Choroid plexus epithelial cell (primary cell): ENCODE measurements at regions not wholly inside any gene's neighbourhood (a gene's known extent, or its start where the extent isn't known, plus 50 kb on each side); places are given as distances from the start of the nearest gene placed in this dataset.
"Not testable (repeated sequence)": the region's sequence is repeated elsewhere in the genome, so short reads cannot be mapped to it uniquely, and the experiment has no call there.

Source experiments
- DNase-seq: peaks from one replicate; pipeline ENCODE4 v3.0.0-alpha.2; 2010; ENCODE audit warnings: low read depth
- H3K4me3 ChIP-seq: 2 replicates; pipeline ENCODE4 v1.5.1; 2011; ENCODE audit warnings: low read depth, mild to moderate bottlenecking, control low read depth, low read length, moderate library complexity
- TF ChIP-seq, protein P1 (sequence below): conservative IDR thresholded peaks from 2 replicates; pipeline ENCODE4 v1.5.1; 2011; ENCODE audit warnings: low read depth, mild to moderate bottlenecking, control low read depth, inconsistent platforms, low read length, moderate library complexity

DNA sequence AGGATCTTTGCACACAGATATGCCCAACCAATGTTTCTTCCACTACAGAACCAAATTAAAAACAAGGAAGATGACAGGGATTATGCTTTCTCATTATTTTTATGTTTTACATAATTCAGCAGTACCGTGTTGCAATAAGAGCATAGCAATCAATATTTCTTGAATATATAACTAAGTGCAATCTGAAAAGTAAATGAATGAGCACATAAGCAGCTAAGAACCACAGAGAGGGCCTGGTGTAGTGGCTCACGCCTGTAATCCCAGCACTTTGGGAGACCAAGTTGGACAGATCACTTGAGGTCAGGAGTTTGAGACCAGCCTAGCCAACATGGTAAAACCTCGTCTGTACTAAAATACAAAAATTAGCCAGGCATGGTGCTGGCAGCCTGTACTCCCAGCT is 423.7 kb downstream of the MRPL39 start:
- DNase-seq = no peak
- TF ChIP-seq, protein P1, sequence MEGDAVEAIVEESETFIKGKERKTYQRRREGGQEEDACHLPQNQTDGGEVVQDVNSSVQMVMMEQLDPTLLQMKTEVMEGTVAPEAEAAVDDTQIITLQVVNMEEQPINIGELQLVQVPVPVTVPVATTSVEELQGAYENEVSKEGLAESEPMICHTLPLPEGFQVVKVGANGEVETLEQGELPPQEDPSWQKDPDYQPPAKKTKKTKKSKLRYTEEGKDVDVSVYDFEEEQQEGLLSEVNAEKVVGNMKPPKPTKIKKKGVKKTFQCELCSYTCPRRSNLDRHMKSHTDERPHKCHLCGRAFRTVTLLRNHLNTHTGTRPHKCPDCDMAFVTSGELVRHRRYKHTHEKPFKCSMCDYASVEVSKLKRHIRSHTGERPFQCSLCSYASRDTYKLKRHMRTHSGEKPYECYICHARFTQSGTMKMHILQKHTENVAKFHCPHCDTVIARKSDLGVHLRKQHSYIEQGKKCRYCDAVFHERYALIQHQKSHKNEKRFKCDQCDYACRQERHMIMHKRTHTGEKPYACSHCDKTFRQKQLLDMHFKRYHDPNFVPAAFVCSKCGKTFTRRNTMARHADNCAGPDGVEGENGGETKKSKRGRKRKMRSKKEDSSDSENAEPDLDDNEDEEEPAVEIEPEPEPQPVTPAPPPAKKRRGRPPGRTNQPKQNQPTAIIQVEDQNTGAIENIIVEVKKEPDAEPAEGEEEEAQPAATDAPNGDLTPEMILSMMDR = no peak

DNA sequence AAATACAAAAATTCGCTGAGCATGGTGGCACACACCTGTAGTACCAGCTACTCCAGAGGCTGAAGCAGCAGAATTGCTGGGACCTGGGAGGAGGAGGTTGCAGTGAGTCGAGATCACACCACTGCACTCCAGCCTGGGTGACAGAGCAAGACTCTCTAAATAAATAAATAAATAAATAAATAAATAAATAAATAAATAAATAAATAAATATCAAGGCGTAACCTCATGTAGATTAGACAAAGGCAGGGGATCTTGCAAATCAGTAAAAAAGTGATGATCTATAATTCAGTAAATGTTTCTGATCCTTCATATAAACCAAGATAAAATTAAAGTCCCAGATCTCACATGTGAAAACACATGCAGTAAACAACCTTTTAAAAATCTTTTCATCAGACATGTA is 425.6 kb downstream of the MRPL39 start:
- not testable (repeated sequence) for H3K4me3 ChIP-seq, DNase-seq

More for the DNA sequence above, 423.7 kb downstream of the MRPL39 start:
- H3K4me3 ChIP-seq = no peak overlapping the region

DNA sequence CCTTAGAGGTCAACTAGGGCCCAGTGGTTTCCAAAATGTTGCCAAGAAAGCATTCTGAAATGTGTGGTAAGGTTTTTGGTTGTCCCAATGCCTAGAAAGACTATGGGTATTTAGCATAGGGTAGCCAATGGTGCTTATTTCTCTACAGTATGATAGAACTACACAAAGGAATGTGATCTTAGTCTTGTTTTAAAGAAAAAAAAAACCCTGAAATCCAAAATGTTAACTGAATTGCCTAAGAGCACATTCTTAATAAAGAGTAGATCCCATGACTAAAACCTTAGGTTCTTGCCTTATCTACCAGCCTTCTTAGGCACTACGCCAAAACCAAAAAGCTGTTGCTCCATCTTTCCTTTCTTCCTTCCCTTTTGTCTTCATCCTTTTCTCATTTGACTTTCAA is 428.2 kb downstream of the MRPL39 start:
- H3K4me3 ChIP-seq = no peak overlapping the region
- DNase-seq = peak; percentile 26
- TF ChIP-seq, protein P1 = no peak

GRCh38 chr21:25176637-25177412 is 430.5 kb downstream of the MRPL39 start:
- no peak overlapping the region for H3K4me3 ChIP-seq
- no peak for DNase-seq
- TF ChIP-seq, protein P1 = no peak

GRCh38 chr21:25175938-25176337 is 431.3 kb downstream of the MRPL39 start:
- TF ChIP-seq, protein P1 = no peak

DNA sequence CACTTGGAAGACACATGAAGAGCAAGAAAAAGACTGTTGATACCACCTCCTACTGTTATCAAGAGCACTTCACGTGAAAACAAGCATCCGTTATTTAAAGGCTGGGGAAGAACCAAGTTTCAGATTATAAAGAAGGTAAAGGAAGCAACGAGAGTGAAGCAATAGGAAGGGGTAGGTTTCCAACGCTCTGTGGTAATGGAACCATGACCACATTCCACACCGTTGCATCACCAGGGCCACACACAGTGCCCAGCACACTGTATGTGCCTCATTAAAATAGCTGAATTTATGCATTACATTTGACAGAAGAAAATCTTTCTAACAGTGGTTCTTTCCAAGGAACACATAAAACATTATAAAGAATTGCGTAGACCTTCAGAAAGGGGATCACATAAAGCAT is 435.8 kb downstream of the MRPL39 start:
- TF ChIP-seq, protein P1 = no peak
- H3K4me3 ChIP-seq = no peak overlapping the region
- DNase-seq = peak; percentile 4

More at GRCh38 chr21:25175938-25176337, 431.3 kb downstream of the MRPL39 start:
- no peak overlapping the region for H3K4me3 ChIP-seq
- DNase-seq = no peak

DNA sequence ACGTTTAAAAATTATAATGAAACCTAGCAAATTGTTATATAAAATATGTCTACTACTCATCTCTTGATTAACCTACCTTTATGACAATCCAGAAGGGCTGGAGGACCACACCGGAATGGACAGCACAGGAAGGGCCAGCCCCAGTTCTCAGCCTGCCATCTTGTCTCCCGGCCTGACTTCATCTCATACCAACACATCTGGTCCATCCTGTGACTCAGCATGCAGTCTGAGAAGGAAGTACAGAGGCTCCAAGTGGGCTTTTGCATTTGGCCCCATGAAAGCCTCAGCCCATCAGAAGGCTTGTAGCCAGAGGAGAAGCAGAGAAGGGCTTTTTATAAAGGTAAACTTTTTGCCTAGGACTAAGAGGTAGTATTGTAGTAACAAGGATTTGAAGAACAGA is 436.6 kb downstream of the MRPL39 start:
- DNase-seq = no peak
- TF ChIP-seq, protein P1 = no peak
- no peak overlapping the region for H3K4me3 ChIP-seq
